ENCODE measurements at regions not wholly inside any gene's neighbourhood (a gene's known extent, or its start where the extent isn't known, plus 50 kb on each side); places are given as distances from the start of the nearest gene placed in this dataset.
"Not testable (repeated sequence)": the region's sequence is repeated elsewhere in the genome, so short reads cannot be mapped to it uniquely, and the experiment has no call there.

- H4K20me1 ChIP-seq (ENCODE audit: insufficient read depth, low read length); H3K4me3 ChIP-seq (ENCODE audit: low read length): not testable (repeated sequence)
- peak; percentile 47 for DNase-seq
Measured at GRCh38 chr7:6965051-6965450, 139.0 kb upstream of the CCZ1B start.

GRCh38 chr7:6970180-6970579 lies 144.1 kb upstream of the CCZ1B start:
- not testable (repeated sequence) for H4K20me1 ChIP-seq (ENCODE audit: insufficient read depth, low read length)

More at GRCh38 chr7:6965051-6965450, 139.0 kb upstream of the CCZ1B start:
- not testable (repeated sequence) for H3K9ac ChIP-seq (ENCODE audit: low read length); H3K27me3 ChIP-seq (replicated peaks; ENCODE audit: insufficient read depth, low read length); H3K4me1 ChIP-seq (ENCODE audit: low read length); H3F3A ChIP-seq (ENCODE audit: insufficient read depth, low read length); H3K79me2 ChIP-seq (ENCODE audit: low read length); H2AFZ ChIP-seq (ENCODE audit: low read length); H3K4me2 ChIP-seq (ENCODE audit: low read depth, low read length); H3K27ac ChIP-seq (ENCODE audit: low read length); H3K36me3 ChIP-seq (replicated peaks; ENCODE audit: insufficient read depth, low read length); H3K9me2 ChIP-seq (replicated peaks; ENCODE audit: insufficient read depth, low read length); H3K9me3 ChIP-seq (replicated peaks; ENCODE audit: insufficient read depth, low read length)
- TF ChIP-seq, protein P1, sequence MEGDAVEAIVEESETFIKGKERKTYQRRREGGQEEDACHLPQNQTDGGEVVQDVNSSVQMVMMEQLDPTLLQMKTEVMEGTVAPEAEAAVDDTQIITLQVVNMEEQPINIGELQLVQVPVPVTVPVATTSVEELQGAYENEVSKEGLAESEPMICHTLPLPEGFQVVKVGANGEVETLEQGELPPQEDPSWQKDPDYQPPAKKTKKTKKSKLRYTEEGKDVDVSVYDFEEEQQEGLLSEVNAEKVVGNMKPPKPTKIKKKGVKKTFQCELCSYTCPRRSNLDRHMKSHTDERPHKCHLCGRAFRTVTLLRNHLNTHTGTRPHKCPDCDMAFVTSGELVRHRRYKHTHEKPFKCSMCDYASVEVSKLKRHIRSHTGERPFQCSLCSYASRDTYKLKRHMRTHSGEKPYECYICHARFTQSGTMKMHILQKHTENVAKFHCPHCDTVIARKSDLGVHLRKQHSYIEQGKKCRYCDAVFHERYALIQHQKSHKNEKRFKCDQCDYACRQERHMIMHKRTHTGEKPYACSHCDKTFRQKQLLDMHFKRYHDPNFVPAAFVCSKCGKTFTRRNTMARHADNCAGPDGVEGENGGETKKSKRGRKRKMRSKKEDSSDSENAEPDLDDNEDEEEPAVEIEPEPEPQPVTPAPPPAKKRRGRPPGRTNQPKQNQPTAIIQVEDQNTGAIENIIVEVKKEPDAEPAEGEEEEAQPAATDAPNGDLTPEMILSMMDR (IDR thresholded peaks at IDR 0.05; ENCODE audit: low read length) = peak; percentile 42

GRCh38 chr7:6974876-6975275 lies 148.8 kb upstream of the CCZ1B start:
- not testable (repeated sequence) for H3K4me2 ChIP-seq (ENCODE audit: low read depth, low read length); H3K27me3 ChIP-seq (replicated peaks; ENCODE audit: insufficient read depth, low read length); DNase-seq; H3F3A ChIP-seq (ENCODE audit: insufficient read depth, low read length); H3K9me3 ChIP-seq (replicated peaks; ENCODE audit: insufficient read depth, low read length); H3K36me3 ChIP-seq (replicated peaks; ENCODE audit: insufficient read depth, low read length); H3K9ac ChIP-seq (ENCODE audit: low read length); H4K20me1 ChIP-seq (ENCODE audit: insufficient read depth, low read length); H2AFZ ChIP-seq (ENCODE audit: low read length); H3K27ac ChIP-seq (ENCODE audit: low read length); H3K4me1 ChIP-seq (ENCODE audit: low read length); H3K4me3 ChIP-seq (ENCODE audit: low read length); H3K79me2 ChIP-seq (ENCODE audit: low read length); H3K9me2 ChIP-seq (replicated peaks; ENCODE audit: insufficient read depth, low read length)

More at GRCh38 chr7:6970180-6970579, 144.1 kb upstream of the CCZ1B start:
- not testable (repeated sequence) for H3K79me2 ChIP-seq (ENCODE audit: low read length); H3K36me3 ChIP-seq (replicated peaks; ENCODE audit: insufficient read depth, low read length); H3K27me3 ChIP-seq (replicated peaks; ENCODE audit: insufficient read depth, low read length); H3K9me2 ChIP-seq (replicated peaks; ENCODE audit: insufficient read depth, low read length); H2AFZ ChIP-seq (ENCODE audit: low read length); DNase-seq; H3F3A ChIP-seq (ENCODE audit: insufficient read depth, low read length); H3K9ac ChIP-seq (ENCODE audit: low read length); H3K27ac ChIP-seq (ENCODE audit: low read length); H3K9me3 ChIP-seq (replicated peaks; ENCODE audit: insufficient read depth, low read length); H3K4me2 ChIP-seq (ENCODE audit: low read depth, low read length); H3K4me3 ChIP-seq (ENCODE audit: low read length); H3K4me1 ChIP-seq (ENCODE audit: low read length)

GRCh38 chr7:6975346-6975745 lies 149.3 kb upstream of the CCZ1B start:
- not testable (repeated sequence) for H3K36me3 ChIP-seq (replicated peaks; ENCODE audit: insufficient read depth, low read length); H3K27ac ChIP-seq (ENCODE audit: low read length); H3K9me2 ChIP-seq (replicated peaks; ENCODE audit: insufficient read depth, low read length); H3K4me2 ChIP-seq (ENCODE audit: low read depth, low read length); DNase-seq; H3K4me1 ChIP-seq (ENCODE audit: low read length); H3K27me3 ChIP-seq (replicated peaks; ENCODE audit: insufficient read depth, low read length); H3K9ac ChIP-seq (ENCODE audit: low read length); H4K20me1 ChIP-seq (ENCODE audit: insufficient read depth, low read length); H2AFZ ChIP-seq (ENCODE audit: low read length); H3K79me2 ChIP-seq (ENCODE audit: low read length); H3F3A ChIP-seq (ENCODE audit: insufficient read depth, low read length); H3K4me3 ChIP-seq (ENCODE audit: low read length); H3K9me3 ChIP-seq (replicated peaks; ENCODE audit: insufficient read depth, low read length)

DNA sequence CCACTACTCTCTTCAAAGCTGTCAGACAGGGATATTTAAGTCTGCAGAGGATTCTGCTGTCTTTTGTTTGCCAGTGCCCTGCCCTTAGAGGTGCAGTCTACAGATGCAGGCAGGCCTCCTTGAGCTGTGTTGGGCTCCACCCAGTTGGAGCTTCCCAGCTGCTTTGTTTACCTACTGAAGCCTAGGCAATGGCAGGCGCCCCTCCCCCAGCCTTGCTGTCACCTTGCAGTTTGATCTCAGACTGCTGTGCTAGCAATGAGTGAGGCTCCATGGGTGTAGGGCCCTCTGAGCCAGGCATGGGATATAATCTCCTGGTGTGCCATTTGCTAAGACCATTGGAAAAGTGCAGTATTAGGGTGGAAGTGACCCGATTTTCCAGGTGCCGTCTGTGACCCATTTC lies 151.3 kb upstream of the CCZ1B start:
- H3K79me2 ChIP-seq (ENCODE audit: low read length); H3K36me3 ChIP-seq (replicated peaks; ENCODE audit: insufficient read depth, low read length); H3K9me3 ChIP-seq (replicated peaks; ENCODE audit: insufficient read depth, low read length); H3K9me2 ChIP-seq (replicated peaks; ENCODE audit: insufficient read depth, low read length); H4K20me1 ChIP-seq (ENCODE audit: insufficient read depth, low read length); H3K4me3 ChIP-seq (ENCODE audit: low read length); H3K4me1 ChIP-seq (ENCODE audit: low read length); H3F3A ChIP-seq (ENCODE audit: insufficient read depth, low read length); H3K27me3 ChIP-seq (replicated peaks; ENCODE audit: insufficient read depth, low read length); H3K4me2 ChIP-seq (ENCODE audit: low read depth, low read length); H3K9ac ChIP-seq (ENCODE audit: low read length); DNase-seq; H2AFZ ChIP-seq (ENCODE audit: low read length); H3K27ac ChIP-seq (ENCODE audit: low read length): not testable (repeated sequence)

DNA sequence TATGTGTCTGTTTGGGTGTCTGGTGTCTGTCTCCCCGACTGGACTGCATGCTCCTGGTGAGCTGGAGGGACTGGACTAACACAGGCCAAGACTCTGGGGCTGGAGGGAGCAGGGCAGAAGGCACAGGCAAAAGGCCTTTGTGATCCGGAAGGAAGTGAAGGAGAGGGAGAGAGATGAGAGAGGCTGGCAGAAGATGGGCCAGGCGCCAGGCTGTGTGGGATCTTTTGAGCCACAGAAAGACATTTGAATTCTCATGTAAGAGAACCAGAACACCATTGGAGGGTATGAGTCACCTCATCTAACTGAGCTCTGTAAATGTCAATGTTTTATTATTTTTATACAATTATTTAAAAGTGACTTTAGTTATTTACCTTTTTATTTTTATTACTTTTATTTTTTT lies 152.3 kb upstream of the CCZ1B start:
- H3K4me1 ChIP-seq (ENCODE audit: low read length); H3K27me3 ChIP-seq (replicated peaks; ENCODE audit: insufficient read depth, low read length); DNase-seq; H3K4me3 ChIP-seq (ENCODE audit: low read length); H3F3A ChIP-seq (ENCODE audit: insufficient read depth, low read length); H2AFZ ChIP-seq (ENCODE audit: low read length); H3K9ac ChIP-seq (ENCODE audit: low read length); H3K4me2 ChIP-seq (ENCODE audit: low read depth, low read length); H3K9me3 ChIP-seq (replicated peaks; ENCODE audit: insufficient read depth, low read length); H3K27ac ChIP-seq (ENCODE audit: low read length); H3K79me2 ChIP-seq (ENCODE audit: low read length); H3K36me3 ChIP-seq (replicated peaks; ENCODE audit: insufficient read depth, low read length); H4K20me1 ChIP-seq (ENCODE audit: insufficient read depth, low read length); H3K9me2 ChIP-seq (replicated peaks; ENCODE audit: insufficient read depth, low read length): not testable (repeated sequence)

DNA sequence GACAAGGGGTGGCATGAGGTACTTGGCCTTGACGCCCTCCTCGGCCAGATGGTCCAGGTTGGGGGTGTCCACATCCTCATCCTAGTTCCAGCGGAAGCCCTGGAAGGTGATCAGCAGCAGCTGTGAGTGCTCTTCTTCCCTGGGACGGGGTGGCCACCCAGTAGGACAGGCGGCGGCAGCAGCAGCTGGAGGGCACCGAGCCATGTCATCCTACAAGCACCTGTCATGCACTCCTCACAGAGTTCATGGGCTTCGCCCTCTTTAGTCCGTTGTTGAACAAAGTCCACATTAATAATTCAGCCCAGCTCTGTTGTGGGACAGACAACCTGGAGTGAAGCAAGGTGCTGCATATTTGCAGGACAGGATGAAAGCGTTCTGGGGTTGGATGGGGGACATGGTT lies 153.4 kb upstream of the CCZ1B start:
- not testable (repeated sequence) for H3K4me3 ChIP-seq (ENCODE audit: low read length); H3K9ac ChIP-seq (ENCODE audit: low read length); H2AFZ ChIP-seq (ENCODE audit: low read length); H3K4me1 ChIP-seq (ENCODE audit: low read length); H4K20me1 ChIP-seq (ENCODE audit: insufficient read depth, low read length); H3K36me3 ChIP-seq (replicated peaks; ENCODE audit: insufficient read depth, low read length); H3F3A ChIP-seq (ENCODE audit: insufficient read depth, low read length); H3K4me2 ChIP-seq (ENCODE audit: low read depth, low read length); H3K9me3 ChIP-seq (replicated peaks; ENCODE audit: insufficient read depth, low read length); H3K79me2 ChIP-seq (ENCODE audit: low read length); H3K27ac ChIP-seq (ENCODE audit: low read length); DNase-seq; H3K9me2 ChIP-seq (replicated peaks; ENCODE audit: insufficient read depth, low read length); H3K27me3 ChIP-seq (replicated peaks; ENCODE audit: insufficient read depth, low read length)

GRCh38 chr7:6982375-6982774 lies 156.3 kb upstream of the CCZ1B start:
- H2AFZ ChIP-seq (ENCODE audit: low read length); H3K4me2 ChIP-seq (ENCODE audit: low read depth, low read length); H3K9me3 ChIP-seq (replicated peaks; ENCODE audit: insufficient read depth, low read length); H3K9me2 ChIP-seq (replicated peaks; ENCODE audit: insufficient read depth, low read length); H3K36me3 ChIP-seq (replicated peaks; ENCODE audit: insufficient read depth, low read length); H3K27ac ChIP-seq (ENCODE audit: low read length); H4K20me1 ChIP-seq (ENCODE audit: insufficient read depth, low read length); H3K4me1 ChIP-seq (ENCODE audit: low read length); DNase-seq; H3K79me2 ChIP-seq (ENCODE audit: low read length); H3K27me3 ChIP-seq (replicated peaks; ENCODE audit: insufficient read depth, low read length); H3K4me3 ChIP-seq (ENCODE audit: low read length); H3F3A ChIP-seq (ENCODE audit: insufficient read depth, low read length); H3K9ac ChIP-seq (ENCODE audit: low read length): not testable (repeated sequence)
